ENCODE measurements at regions not wholly inside any gene's neighbourhood (a gene's known extent, or its start where the extent isn't known, plus 50 kb on each side); places are given as distances from the start of the nearest gene placed in this dataset.
"Not testable (repeated sequence)": the region's sequence is repeated elsewhere in the genome, so short reads cannot be mapped to it uniquely, and the experiment has no call there.

DNA sequence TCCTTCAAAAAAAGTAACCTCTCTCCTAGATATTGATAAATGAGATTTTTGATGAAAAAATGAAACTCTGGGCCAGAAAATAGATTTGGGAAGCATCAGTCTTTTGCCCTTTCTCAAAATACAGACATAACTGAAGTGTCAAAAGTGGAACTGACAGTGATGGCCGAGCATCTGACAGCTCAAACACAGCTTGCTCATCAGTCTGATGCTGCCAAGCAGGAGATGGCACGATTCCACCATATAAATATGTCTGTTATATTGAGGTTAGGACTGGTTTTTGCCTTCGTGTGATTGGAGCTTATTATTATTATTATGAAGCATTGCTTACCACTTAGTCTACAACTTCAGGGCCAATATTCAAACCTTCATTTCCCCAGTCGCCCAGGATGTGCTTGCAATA lies 152.6 kb upstream of the EPHA3 start:
- DNase-seq (ENCODE audit: low read depth), result no peak

GRCh38 chr3:88955274-88955673 lies 152.1 kb upstream of the EPHA3 start:
- no peak for DNase-seq (ENCODE audit: low read depth)

DNA sequence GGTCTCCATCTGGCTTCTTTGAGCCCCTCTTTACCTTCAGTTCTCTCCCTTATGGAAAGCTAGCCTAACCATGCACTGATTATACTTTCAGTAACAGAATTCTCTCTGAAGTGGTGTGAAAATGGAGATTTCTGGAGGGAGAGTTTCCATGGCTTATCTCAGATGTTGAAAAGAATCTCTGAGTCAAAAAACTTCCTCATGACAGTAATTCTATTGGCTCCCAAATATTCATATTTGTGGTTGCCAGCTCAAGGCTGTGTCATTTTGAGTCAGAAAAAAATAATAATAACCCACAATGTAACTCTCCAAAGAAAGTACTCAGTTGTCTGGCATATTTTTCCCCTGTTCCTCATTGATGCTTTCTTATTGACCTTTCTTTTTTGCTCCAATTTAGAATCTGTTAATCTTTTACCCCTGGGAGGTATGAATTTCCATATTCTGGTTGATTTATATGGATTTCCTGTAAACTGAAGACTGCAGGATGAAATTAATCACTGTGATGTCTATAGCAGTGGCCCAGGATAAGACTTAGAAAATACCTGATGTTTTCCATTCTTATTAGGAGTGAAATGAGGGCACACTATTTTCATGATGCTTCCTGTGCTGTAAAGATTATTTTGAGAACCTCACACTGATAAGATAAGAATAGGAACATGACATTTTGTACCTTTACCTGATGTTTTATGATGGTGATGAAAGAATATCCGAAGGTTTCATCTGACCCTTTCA lies 149.5 kb upstream of the EPHA3 start:
- DNase-seq (ENCODE audit: low read depth), result peak; percentile 66

DNA sequence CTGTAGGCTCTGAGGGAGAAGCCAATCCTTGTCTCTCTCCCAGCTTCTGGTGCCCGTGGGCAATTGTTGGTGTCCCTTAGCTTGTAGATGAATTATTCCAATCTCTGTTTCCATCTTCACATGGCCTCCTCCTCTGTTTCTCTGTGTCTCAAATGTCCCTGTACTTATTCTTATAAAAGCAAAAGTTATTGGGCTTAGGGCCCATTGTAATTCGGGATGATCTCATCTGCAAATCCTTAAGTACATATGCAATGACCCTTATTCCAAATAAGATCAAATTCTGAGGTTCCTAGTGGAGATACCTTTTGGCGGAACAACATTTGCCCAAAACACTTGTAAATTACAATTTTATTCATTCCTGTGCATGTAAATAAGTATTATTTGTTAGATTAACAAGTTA lies 147.4 kb upstream of the EPHA3 start:
- DNase-seq (ENCODE audit: low read depth), result no peak

DNA sequence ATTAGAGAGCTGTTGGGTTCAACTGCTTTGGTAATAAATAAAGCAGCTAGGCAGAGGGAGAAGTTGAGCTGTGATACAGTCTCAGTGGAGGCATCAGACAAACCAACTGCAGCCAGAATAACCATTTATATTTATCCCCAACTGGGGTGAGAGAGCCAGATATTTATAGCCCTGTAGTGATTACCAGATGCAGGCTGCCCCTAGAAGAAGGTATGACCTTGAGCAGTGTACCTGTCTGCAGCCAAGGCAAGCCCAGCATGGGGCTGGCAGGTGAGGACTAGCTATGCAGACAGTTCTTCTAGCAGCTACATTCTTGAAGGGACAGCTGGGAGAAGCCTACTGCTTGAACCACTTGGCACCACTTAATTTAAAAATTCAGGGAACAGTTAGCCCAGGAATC lies 144.4 kb upstream of the EPHA3 start:
- DNase-seq (ENCODE audit: low read depth), result no peak

DNA sequence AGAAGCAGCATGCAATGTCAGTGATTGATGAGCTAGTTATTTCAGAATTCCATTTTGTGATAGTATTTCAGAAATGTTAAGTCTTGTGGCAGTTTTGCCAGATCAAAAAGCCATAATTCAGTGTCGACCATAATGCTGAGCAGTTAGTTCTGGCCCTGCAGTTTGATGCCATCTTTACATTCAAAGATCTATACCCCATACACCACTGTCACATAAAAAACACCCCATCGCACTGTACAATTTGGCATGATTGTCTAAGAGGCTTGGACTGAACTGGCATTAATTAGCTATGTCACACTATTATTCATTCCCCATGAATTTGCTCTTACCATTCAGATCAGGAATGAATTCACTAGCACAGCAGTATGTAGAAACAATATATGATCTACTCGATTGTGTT lies 127.7 kb upstream of the EPHA3 start:
- DNase-seq (ENCODE audit: low read depth), result no peak

DNA sequence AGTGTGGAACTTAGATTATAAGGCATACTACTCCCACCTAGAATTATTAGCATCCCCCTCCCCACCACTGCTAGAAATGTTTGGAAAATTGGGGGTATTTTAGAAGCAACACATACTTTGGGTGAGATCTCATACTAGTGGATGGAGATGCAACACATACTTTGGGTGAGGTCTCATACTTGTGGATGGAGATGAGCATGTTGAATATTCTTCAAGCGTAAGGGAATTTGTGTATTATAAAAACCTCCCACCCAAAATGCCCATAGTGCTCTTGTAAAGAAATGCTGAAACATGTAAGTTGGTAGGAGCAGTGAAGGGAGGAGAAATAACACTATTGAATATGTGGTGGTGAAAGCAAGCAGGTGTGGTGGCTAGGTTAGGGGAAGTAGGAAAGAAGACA lies 124.0 kb upstream of the EPHA3 start:
- DNase-seq (ENCODE audit: low read depth), result no peak

GRCh38 chr3:88984256-88984655 lies 123.2 kb upstream of the EPHA3 start:
- no peak for DNase-seq (ENCODE audit: low read depth)

GRCh38 chr3:88984832-88985231 lies 122.6 kb upstream of the EPHA3 start:
- DNase-seq (ENCODE audit: low read depth), result no peak

DNA sequence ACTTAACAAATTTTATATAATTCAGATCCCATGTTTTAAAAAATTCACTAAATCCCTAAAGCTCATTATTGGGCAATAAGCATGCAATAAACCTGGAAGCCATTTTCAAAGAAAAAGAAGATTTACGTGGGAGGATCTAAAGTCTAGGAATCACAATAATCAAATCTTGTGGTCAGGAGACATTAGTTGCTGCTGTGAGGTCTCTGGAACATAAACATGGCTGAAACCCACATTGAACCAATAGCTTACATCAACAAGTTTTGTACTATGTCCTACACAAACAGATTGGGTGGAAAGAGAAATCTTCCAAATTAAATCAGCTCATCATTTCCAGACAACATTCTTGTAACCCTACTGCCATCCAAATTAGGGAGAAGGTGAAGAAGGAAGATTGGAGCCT lies 121.9 kb upstream of the EPHA3 start:
- no peak for DNase-seq (ENCODE audit: low read depth)

DNA sequence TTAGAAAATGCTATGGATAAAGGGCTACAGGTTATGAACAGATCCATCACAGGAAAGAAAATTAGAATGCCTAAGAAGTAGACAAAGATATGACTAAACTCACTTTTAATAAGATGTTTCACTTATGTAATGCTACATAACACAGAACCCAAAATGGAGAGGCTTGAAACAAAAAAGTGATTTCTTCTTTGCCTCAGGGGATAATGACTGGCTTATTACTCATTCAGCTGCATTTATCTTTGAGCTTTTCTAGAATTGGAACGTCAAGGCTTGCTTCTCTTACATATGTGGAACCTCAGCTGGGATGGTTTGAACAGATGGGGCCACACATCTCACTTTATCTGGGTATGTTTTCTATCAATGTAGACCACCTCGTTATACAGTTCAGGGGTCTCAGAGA lies 120.6 kb upstream of the EPHA3 start:
- DNase-seq (ENCODE audit: low read depth), result peak; percentile 64

- no peak for DNase-seq (ENCODE audit: low read depth)
These were observed 119.6 kb upstream of the EPHA3 start for GRCh38 chr3:88987776-88988175.

GRCh38 chr3:88988906-88989305 lies 118.5 kb upstream of the EPHA3 start:
- DNase-seq (ENCODE audit: low read depth), result peak; percentile 5

DNA sequence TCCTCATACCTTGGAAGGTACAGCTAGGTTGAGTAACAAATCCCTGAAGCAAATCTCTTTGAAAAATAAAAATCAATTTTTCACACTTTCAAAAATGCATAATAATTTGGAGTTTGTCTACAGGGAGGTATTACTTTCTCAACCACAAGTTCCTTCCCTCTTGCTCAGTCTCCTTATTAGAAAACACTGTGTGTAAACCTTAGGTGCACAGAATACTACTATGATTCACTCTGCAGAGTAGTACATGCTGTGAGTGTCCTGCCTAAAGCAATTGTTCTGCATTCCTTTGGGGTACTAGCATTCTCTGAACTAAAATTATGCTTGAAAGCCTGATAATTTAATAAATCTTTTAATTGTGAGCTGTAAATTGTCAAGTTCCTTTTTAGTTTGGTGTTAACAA lies 115.9 kb upstream of the EPHA3 start:
- DNase-seq (ENCODE audit: low read depth), result peak; percentile 12

- no peak for DNase-seq (ENCODE audit: low read depth)
These were observed 110.7 kb upstream of the EPHA3 start for GRCh38 chr3:88996691-88997090.

- DNase-seq (ENCODE audit: low read depth), result no peak
These were observed 110.2 kb upstream of the EPHA3 start for GRCh38 chr3:88997260-88997659.

DNA sequence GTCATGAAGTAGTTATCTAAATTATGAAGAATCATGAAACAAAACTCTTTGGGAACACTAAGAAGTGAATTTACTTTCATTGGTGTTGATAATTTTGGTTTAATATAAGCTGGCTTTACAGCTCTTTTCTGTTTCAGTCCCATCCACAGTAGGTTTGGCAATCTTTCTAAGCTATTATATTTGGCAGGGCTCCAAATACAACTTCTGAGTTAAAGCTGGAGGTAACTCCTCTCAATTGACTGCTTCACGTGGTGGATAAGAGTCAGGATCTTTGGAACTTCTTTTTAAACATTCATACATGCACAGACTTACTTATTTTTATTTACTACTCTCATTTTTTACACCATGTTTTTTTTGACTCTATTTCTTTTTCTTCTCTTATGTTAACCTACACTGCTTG lies 106.5 kb upstream of the EPHA3 start:
- no peak for DNase-seq (ENCODE audit: low read depth)

- DNase-seq (ENCODE audit: low read depth), result no peak
These were observed 105.2 kb upstream of the EPHA3 start for GRCh38 chr3:89002191-89002590.

GRCh38 chr3:89013536-89013935 lies 93.9 kb upstream of the EPHA3 start:
- DNase-seq (ENCODE audit: low read depth), result no peak

DNA sequence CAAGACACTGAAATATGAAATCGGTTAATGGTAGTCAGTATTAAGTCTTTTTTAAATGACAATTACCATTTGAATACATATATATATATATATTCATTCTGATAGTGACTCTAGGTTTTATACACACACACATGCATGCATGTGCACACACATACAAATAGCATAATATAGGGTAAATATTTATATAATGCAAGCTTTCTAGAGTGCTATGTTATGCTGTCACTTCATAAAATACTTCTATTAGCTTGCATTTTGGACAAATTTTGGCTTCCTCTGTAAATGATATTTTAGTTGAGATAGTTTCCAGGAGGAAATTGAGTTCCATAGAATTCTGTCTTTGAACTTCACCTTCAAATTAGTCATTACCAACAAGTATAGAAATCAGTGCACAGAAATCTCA lies 89.9 kb upstream of the EPHA3 start:
- DNase-seq (ENCODE audit: low read depth), result no peak

- peak; percentile 52 for DNase-seq (ENCODE audit: low read depth)
These were observed 82.2 kb upstream of the EPHA3 start for GRCh38 chr3:89025185-89025584.

DNA sequence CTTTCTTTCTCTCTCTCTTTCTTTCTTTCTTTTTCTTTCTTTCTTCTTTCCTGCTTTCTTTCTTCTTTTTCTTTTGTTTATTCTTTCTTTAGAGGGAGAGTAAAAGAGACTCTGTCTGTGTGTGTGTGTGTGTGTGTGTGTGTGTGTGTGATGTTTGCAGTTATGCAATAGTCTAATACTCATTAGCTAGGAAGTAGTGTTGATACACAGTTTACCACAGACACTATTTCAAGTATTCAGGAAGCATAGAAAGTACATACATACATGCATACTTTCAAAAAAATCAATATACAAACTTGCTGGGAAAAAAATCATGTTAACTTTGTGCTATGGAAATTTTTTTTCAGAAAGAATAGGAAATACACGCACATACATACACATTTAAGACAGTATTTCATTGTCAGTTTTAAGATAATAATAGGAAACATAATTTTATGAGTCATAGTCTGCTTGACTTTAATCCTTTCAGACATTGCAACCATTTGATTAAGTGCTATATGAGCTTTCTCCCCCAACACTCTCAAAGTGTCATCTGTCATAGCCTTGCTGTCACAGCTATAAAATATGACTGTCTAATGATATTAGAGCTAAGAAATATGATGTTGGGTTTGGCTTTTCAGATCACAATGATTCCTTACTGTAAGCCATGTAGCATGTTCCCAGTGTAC lies 74.9 kb upstream of the EPHA3 start:
- DNase-seq (ENCODE audit: low read depth), result no peak

- not testable (repeated sequence) for DNase-seq (ENCODE audit: low read depth)
These were observed 72.7 kb upstream of the EPHA3 start for GRCh38 chr3:89034723-89035122.

- DNase-seq (ENCODE audit: low read depth), result no peak
These were observed 68.6 kb upstream of the EPHA3 start for GRCh38 chr3:89038869-89039268.
